Tongue (tissue), 1 donor: ENCODE measurements at regions not wholly inside any gene's neighbourhood (a gene's known extent, or its start where the extent isn't known, plus 50 kb on each side); places are given as distances from the start of the nearest gene placed in this dataset.

Experiments
- DNase-seq: peaks from one replicate; pipeline ENCODE4 v3.0.0-alpha.2; 2015

- DNase-seq: no peak
Measured at GRCh38 chr12:124489915-124490583, 77.4 kb downstream of the NCOR2 start.

- no peak for DNase-seq
Measured at GRCh38 chr12:124489220-124489619, 78.2 kb downstream of the NCOR2 start.

DNA sequence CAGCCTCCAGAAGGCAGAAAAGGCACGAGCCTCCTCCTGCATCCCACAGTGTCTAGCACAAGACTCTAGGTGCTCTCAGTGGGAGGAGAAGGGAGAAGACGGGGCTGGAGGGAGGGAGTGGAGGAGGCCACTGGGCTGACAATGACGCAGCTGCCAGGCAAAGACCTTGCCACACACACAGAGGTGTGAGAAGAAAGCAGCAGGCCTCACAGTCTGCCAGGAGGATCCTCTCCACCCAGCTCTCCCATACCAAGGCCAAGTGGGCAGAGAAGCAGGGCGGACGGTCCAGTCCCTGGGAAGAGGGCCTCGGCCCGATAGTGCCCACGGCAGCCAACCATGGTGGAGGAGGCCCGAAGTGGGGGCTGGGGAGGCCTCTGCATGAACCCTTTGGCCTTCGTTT is 78.9 kb downstream of the NCOR2 start:
- no peak for DNase-seq

DNA sequence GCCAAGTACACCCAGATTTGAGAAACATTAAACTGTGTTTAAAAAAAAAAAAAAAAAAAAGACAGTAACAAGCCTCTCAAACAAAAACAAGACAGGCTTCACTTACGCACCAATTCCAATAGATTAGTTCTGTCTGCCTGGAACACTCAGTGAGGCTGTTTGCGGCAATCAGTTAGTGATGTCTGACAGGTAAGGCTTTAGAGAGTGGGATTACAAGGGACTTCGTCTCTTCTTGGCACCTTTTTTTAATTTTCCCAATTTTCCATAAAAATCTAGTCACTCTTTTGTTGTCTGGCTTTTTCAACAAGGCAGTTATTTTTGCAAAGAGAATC is 79.6 kb downstream of the NCOR2 start:
- DNase-seq: no peak

GRCh38 chr12:124487066-124487833 is 80.2 kb downstream of the NCOR2 start:
- peak; percentile 91 for DNase-seq

GRCh38 chr12:124486346-124486963 is 81.0 kb downstream of the NCOR2 start:
- no peak for DNase-seq

DNA sequence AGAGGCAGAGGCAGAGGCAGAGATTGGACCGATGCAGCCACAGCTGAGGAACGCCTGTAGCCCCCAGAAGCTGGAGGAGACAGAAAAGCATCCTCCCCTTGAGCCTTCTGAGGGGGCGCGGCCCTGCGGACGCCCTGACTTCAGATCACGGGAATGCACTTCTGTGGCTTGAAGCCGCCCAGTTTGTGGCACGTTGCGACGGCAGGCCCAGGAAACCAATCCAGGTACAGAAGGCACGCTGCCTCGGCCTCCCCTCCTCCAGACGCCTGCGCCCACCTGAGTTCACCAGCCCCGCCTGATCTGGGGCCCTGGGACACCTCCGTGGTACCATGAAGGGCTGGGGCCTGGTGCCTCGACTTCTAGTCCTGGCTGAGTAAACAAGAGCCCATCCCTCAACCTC is 82.0 kb downstream of the NCOR2 start:
- DNase-seq: no peak

- no peak for DNase-seq
Measured at GRCh38 chr12:124484526-124484953, 82.9 kb downstream of the NCOR2 start.

GRCh38 chr12:124484067-124484466 is 83.3 kb downstream of the NCOR2 start:
- no peak for DNase-seq

DNA sequence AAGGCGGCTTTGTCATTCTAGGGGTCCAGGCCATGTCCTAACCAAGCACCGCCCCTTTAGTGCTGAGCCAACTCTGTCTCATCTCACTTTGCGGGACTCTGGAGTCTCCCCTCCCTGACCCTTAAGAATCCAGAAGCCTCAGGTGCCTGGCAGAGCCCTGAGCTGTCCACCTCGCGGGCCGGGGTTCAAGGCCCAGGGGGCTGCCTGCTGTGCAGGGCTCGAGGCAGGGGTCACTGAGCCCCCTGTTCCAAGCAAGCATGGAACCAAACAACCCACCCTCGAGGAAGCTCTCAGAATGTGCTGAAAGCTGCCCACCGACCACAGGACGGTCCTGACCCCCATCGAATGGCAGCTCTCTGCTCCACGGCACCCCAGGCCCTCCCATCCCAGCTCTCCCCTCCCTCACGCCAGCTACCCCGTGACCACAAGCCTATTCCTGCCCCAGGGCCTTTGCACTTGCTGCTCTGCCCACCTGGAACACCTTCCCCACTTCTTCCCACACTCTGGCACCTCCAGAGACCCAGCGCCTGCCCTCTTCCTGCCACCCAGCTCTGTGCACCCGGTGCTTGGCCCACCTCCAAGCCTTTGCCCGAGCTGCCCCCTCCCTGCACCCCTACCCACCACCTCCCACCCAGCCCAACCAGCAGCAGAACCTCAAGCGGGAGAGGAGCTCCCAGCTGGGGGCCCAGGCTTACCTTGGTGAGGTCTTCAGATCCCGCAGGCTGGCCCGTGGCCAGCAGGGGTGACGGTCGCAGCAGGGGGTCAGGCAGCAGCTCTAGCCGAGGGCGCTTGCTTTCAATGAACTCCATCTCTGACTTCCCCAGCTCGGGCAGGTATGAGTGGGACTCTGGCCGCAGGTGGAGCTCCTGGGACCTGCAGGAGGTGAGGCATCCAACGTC is 84.3 kb downstream of the NCOR2 start:
- DNase-seq: no peak

DNA sequence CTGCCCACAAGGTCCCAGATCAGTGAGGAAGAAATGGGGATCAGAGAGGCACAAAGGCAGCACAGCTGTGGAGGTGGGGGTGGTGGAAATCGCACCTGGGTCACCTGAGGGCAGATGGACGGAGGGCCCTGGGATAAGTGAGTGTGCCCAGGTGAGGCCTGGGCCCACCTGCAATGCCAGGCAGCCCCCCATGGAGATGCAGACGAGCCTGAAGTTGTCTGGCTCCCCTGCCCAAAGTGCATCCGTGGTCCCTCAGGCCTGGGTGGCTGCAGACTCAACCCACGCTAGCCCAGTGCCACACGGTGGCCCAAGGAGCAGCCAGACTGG is 84.9 kb downstream of the NCOR2 start:
- DNase-seq: no peak

- no peak for DNase-seq
Measured at GRCh38 chr12:124481772-124482566, 85.4 kb downstream of the NCOR2 start.

DNA sequence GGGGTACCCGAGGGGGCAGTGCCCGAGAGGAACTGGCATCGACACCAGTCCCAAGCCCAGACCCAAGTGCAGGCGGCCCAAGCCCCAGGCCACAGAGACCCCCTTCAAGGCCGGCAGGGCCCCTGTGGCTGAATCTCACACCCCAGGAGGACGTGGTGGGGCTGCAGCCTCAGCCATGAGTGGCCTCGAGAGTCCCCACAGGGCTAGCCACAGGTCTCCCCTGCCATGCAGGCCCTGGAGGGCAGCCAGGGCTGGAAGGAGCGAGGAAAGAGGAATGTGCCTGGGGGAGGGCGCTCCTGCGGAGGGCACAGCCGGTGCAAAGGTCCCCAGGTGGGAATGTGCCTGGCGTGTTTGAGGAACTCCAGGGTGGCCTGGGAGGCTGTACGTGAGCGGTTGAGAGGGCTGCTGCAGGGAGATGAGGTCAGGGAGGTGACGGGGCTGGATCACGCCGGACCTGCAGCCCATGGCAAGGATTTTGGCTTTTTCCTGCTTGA is 86.1 kb downstream of the NCOR2 start:
- no peak for DNase-seq

DNA sequence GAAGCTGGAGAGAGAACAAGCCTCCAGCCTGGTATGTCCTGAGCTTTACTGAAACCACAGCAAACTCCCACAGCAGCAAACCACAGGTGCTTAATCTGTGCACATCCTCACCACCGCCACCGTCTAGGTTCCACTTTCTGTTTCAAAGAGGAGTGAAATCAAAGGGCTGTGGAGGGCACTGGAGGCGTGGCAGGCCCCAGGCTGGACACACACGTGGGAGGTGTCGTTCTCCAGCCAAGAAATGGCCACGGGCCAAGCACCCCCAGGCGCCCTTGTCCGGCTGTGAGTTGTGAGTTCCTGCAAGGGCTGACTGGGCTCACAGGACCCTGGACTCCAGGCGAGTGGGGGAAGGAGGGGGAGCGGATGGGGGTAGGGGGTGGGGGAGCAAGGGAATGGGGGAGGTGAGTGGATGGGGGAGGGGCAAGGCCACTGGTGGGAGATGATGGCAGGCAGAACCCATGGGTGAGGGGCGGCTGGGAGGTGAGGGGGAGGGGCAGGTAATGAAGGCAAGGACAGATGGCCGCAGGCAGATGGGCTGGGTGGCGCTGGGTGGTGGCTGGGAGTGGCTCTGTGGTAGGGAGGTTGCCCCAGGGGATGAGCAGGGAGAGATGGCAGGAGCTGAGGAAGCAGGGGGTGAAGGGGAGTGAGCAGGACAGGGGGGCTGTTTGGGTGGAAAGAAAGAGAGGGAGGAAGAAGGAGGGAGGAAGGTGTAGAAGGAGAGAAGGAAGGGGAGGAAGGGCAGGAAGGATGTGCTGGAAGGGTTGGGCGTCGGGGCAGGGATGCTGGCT is 86.7 kb downstream of the NCOR2 start:
- DNase-seq: no peak

DNA sequence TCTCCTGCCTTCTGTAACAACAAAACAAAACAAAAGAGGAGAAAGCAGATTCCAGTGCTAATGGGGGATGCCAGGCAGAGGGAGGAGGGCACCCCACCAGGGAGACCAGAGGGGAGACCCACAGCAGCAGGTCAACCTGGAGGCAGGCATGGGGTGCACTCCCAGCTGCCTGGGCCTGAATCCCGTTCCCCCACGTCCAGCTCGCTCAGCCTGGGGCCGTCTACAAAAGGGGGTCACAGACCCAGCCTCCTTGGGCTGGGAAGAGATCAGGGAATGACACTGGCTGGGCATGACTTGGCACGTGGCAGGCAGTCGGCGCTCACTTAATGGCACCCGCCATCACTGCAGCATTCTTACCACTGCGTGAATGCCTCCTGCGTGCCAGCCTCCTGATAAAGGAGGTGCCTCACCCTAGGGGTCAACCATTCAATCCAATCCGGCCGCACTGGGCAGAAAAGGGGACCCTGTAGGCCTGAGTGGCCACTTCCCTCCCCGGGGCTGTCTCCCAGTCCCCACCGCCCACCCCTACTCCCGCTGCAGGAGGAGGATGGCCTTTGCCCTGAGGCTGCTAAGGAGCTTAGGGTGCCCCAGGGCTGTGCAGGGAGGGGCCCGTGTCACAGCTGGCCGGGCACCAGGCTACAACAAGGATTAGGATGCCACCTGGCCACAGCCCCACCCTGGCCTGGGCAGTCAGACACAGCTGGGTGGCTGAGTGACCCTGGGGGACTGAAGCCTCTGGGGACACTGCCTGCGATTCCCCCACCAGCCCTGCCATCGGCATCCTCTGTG is 87.5 kb downstream of the NCOR2 start:
- DNase-seq: no peak

GRCh38 chr12:124478985-124479645 is 88.3 kb downstream of the NCOR2 start:
- no peak for DNase-seq

GRCh38 chr12:124478416-124478815 is 89.0 kb downstream of the NCOR2 start:
- DNase-seq: no peak

DNA sequence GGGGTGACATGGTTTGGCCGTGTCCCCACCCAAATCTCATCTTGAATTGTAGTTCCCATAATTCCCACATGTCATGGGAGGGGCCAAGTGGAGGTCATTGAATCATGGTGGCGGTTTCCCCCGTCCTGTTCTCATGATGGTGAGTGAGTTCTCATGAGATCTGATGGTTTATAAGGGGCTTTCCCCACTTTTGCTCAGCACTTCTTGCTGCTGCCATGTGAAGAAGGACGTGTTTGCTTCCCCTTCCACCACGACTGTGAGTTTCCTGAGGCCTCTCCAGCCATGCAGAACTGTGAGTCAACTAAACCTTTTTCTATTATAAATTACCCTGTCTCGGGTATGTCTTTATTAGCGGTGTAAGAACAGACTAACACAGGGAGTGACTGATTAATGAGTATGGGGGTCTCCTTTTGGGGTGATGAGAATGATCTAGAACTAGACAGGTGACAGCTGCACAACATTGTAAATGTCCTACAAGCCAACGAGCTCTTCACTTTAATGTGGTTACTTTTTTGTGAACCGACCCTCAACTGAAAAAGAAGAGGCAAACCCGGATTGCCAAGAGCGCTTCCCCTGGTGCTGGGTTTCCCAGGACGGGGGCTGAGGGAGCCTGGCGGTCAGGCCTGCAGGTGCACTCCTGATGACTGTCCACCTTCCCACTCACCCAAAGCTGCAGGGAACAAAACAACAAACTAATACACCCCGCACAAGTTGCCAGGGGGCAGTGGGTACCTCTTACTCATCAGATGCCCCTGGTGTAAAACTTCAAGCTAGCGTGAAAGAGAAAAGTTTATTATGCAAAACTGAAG is 90.1 kb downstream of the NCOR2 start:
- DNase-seq: no peak

- no peak for DNase-seq
Measured at GRCh38 chr12:124476011-124476400, 91.4 kb downstream of the NCOR2 start.
